Heart right ventricle (tissue), 16 donors: ENCODE measurements at regions not wholly inside any gene's neighbourhood (a gene's known extent, or its start where the extent isn't known, plus 50 kb on each side); places are given as distances from the start of the nearest gene placed in this dataset.
A peak's percentile ranks its signal among the peaks of the same experiment; 100 is the strongest.

Source experiments
- ATAC-seq, 8 donors: fragments of 200-7000 bp; cut with Tn5 transposase; one replicate each; pipeline ENCODE4 v1.9.1; 2020; ENCODE audit warnings: mild to moderate bottlenecking in 8 of 8, moderate library complexity in 8 of 8, moderate number of reproducible peaks in 1 of 8
- DNase-seq, 2 donors: peaks; one replicate each; pipeline ENCODE4 v3.0.0-alpha.2; 2020
- H3K27ac ChIP-seq, 10 donors: fragments of 200-600 bp; sonication (generic) in 2 of 10; one replicate each; pipeline versions ENCODE4 v1.5.0 to v1.8.0; 2020 to 2022; ENCODE audit warnings: mild to moderate bottlenecking in 3 of 10
- H3K27me3 ChIP-seq, 7 donors: fragments of 200-600 bp; one replicate each; pipeline ENCODE4 v1.8.0; 2021 to 2022; ENCODE audit warnings: mild to moderate bottlenecking in 2 of 7
- H3K36me3 ChIP-seq, 9 donors: fragments of 200-600 bp; sonication (generic) in 1 of 9; one replicate each; pipeline versions ENCODE4 v1.5.0 to v1.8.0; 2020 to 2022; ENCODE audit warnings: mild to moderate bottlenecking in 2 of 9
- H3K4me1 ChIP-seq, 9 donors: fragments of 200-600 bp; sonication (generic) in 1 of 9; one replicate each; pipeline versions ENCODE4 v1.5.0 to v1.8.0; 2020 to 2022; ENCODE audit warnings: mild to moderate bottlenecking in 4 of 9
- H3K4me3 ChIP-seq, 10 donors: fragments of 200-600 bp; sonication (generic) in 2 of 10; one replicate each; pipeline versions ENCODE4 v1.5.0 to v1.8.0; 2020 to 2022; ENCODE audit warnings: mild to moderate bottlenecking in 7 of 10, moderate library complexity in 2 of 10
- H3K9me3 ChIP-seq, 11 donors: fragments of 200-600 bp in 10 of 11; sonication (generic) in 2 of 11; one replicate each; pipeline versions ENCODE4 v1.5.0 to v1.8.0; 2013 to 2022; ENCODE audit warnings: mild to moderate bottlenecking in 2 of 11, control low read depth in 1 of 11, moderate library complexity in 1 of 11
- WGBS, 2 donors: extraction: QIAGEN DNeasy Blood & Tissue Kit; methylation state at CpG; one replicate each; pipeline ENCODE4 v1.1.7; 2013; ENCODE audit warnings: inconsistent platforms in 1 of 2; 5-methylcytosine and 5-hydroxymethylcytosine counted together
- intact Hi-C, 10 donors: fragments of 100-400 bp; cut with DNase I; formaldehyde crosslinking; loops; one replicate each; pipeline versions ENCODE4 v1.11.1 to v1.14.2; 2022
- TF ChIP-seq, protein P1 (sequence below), 9 donors: fragments of 200-600 bp; sonication (generic) in 2 of 9; IDR thresholded peaks; one replicate each; pipeline versions ENCODE4 v1.5.0 to v1.8.0; 2021 to 2022; ENCODE audit warnings: antibody characterized with exemption in 9 of 9, mild to moderate bottlenecking in 5 of 9, moderate library complexity in 1 of 9
- donor health status: Arrhythmogenic right ventricular cardiomyopathy.
- donor health status: ischemic (EF 13 %, LVEDD 7.1; RV severe dilation, severe dysfunction).
- donor health status: healthy with polysubstance abuse.
- donor health status: DM: no; HTN: yes; CAD: no.
- donor health status: DM: no; HTN: no; CAD: no.
- donor health status: ischemic (EF 25% LVEDD 6.9; RV normal size, moderate dysfunction).
- donor health status: ischemic (EF 25% LVEDD 5.7; RV mildly dilated, moderate dysfunction).
- donor health status: healthy.
- donor health status: DM: yes; HTN: yes; CAD: no.
- donor health status: Ischemic cardiomyopathy.
- donor health status: ischemic (EF 35%, LVEDD 5.7; RV mildly dilated, moderate dysfunction).
- donor health status: nonischemic (EF 11% LVEDD 7.7; RV severe dilation, severe dysfunction).
- donor health status: DM: yes; HTN: yes; CAD: no.
- donor health status: PGD.
- donor health status: ischemic (EF 29% LVEDD 5.4; RV normal size, mild dysfunction).
- donor health status: nonischemic (EF 23%, LVEDD 6.1; RV moderate dilation, normal function).

DNA sequence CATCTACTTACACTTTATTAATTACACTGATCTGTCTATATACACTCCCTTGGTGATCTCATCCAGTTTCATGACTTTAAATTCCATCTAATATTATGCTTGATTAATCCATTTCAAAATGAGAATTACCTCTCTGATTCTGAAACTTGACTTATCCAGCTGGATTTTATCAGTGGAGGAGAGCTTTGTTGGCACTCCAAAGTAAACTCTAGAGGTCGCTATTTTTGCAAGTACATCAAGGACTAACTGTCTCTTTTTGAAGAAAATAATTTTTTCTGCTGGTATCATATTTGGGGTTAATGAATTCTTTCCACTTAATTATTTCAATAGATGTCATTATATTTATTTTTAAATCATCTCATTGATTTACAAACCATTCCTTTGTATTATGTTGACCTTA lies 630.3 kb upstream of the MAN1A1 start:
- Histone ChIP-seq H3K27me3 (no peaks in the 10 kb centered on the region), H3K4me1 (no peaks in the 10 kb centered on the region), H3K4me3 (no peak overlapping the region), H3K27ac (no peak overlapping the region), H3K9me3 (no peaks in the 10 kb centered on the region), H3K36me3 (no peaks in the 10 kb centered on the region)
- no peak for DNase-seq
- no peak for ATAC-seq
- intact Hi-C loops, result no loop called here
- WGBS, 2 donors, result 10 to 14% methylated on average over 1 of the region's 1 CpG
- TF ChIP-seq, protein P1, sequence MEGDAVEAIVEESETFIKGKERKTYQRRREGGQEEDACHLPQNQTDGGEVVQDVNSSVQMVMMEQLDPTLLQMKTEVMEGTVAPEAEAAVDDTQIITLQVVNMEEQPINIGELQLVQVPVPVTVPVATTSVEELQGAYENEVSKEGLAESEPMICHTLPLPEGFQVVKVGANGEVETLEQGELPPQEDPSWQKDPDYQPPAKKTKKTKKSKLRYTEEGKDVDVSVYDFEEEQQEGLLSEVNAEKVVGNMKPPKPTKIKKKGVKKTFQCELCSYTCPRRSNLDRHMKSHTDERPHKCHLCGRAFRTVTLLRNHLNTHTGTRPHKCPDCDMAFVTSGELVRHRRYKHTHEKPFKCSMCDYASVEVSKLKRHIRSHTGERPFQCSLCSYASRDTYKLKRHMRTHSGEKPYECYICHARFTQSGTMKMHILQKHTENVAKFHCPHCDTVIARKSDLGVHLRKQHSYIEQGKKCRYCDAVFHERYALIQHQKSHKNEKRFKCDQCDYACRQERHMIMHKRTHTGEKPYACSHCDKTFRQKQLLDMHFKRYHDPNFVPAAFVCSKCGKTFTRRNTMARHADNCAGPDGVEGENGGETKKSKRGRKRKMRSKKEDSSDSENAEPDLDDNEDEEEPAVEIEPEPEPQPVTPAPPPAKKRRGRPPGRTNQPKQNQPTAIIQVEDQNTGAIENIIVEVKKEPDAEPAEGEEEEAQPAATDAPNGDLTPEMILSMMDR (IDR thresholded peaks at IDR 0.05), result peak in 1 of 9 donors; percentile 16

GRCh38 chr6:119978274-119978889 lies 628.8 kb upstream of the MAN1A1 start:
- H3K9me3 ChIP-seq, result no peaks in the 10 kb centered on the region
- no peak overlapping the region for H3K4me3 ChIP-seq
- no peaks in the 10 kb centered on the region for H3K4me1 ChIP-seq
- intact Hi-C loops, result no loop called here
- H3K36me3 ChIP-seq, result no peaks in the 10 kb centered on the region
- no peak for DNase-seq
- WGBS, 2 donors, result 88 to 94% methylated on average over 2 of the region's 2 CpGs
- peak in 1 of 8 donors; percentile 23 for ATAC-seq
- H3K27ac ChIP-seq, result no peak overlapping the region
- TF ChIP-seq, protein P1 (IDR thresholded peaks at IDR 0.05), result peak in 7 of 9 donors; percentile 30 to 54 (median 43)
- H3K27me3 ChIP-seq, result no peaks in the 10 kb centered on the region

GRCh38 chr6:119974430-119975159 lies 625.0 kb upstream of the MAN1A1 start:
- no peaks in the 10 kb centered on the region for H3K9me3 ChIP-seq
- TF ChIP-seq, protein P1 (IDR thresholded peaks at IDR 0.05), result no peak
- no peak overlapping the region for H3K27ac ChIP-seq
- no peak for DNase-seq
- no peaks in the 10 kb centered on the region for H3K27me3 ChIP-seq
- H3K36me3 ChIP-seq, result no peaks in the 10 kb centered on the region
- no peak for ATAC-seq
- intact Hi-C loops, result no loop called here
- no peaks in the 10 kb centered on the region for H3K4me1 ChIP-seq
- WGBS, 2 donors, result 88 to 92% methylated on average over 6 of the region's 6 CpGs
- no peak overlapping the region for H3K4me3 ChIP-seq

- Histone ChIP-seq H3K27ac (no peak overlapping the region), H3K4me1 (no peaks in the 10 kb centered on the region), H3K36me3 (no peaks in the 10 kb centered on the region), H3K27me3 (no peaks in the 10 kb centered on the region), H3K4me3 (no peak overlapping the region), H3K9me3 (no peaks in the 10 kb centered on the region)
- no peak for DNase-seq
- TF ChIP-seq, protein P1 (IDR thresholded peaks at IDR 0.05), result no peak
- intact Hi-C loops, result no loop called here
- WGBS, 2 donors, result 86 to 89% methylated on average over 8 of the region's 8 CpGs
- no peak for ATAC-seq
Measured at GRCh38 chr6:119966484-119966883, 616.9 kb upstream of the MAN1A1 start.
